Karpas-422 (cell line): ENCODE measurements at regions not wholly inside any gene's neighbourhood (a gene's known extent, or its start where the extent isn't known, plus 50 kb on each side); places are given as distances from the start of the nearest gene placed in this dataset.
"Not testable (repeated sequence)": the region's sequence is repeated elsewhere in the genome, so short reads cannot be mapped to it uniquely, and the experiment has no call there.

Experiments used
- DNase-seq: peaks from one replicate; pipeline ENCODE4 v3.0.0-alpha.2; 2015
- H2AFZ ChIP-seq: fragments of 200-600 bp; sonication (generic); 2 replicates; pipeline ENCODE4 v1.6.1; 2014; ENCODE audit warnings: antibody characterized with exemption, low read length, mixed read lengths
- H3K27ac ChIP-seq: fragments of 200-600 bp; sonication (generic); 2 replicates; pipeline ENCODE4 v1.5.1; 2014; ENCODE audit warnings: mild to moderate bottlenecking, low read length, moderate library complexity
- H3K27me3 ChIP-seq: fragments of 200-600 bp; sonication (generic); 2 replicates; pipeline ENCODE4 v1.6.1; 2014; ENCODE audit warnings: low read length, mixed read lengths
- H3K36me3 ChIP-seq: fragments of 200-600 bp; sonication (generic); 2 replicates; pipeline ENCODE4 v1.6.1; 2014; ENCODE audit warnings: low read length, mixed read lengths; ENCODE audit not compliant: insufficient read depth
- H3K4me1 ChIP-seq: fragments of 200-600 bp; sonication (generic); 2 replicates; pipeline ENCODE4 v1.6.1; 2014; ENCODE audit warnings: mild to moderate bottlenecking, low read length, mixed read lengths
- H3K4me2 ChIP-seq: fragments of 200-600 bp; sonication (generic); 2 replicates; pipeline ENCODE4 v1.6.1; 2014; ENCODE audit warnings: low read length, low read depth, mild to moderate bottlenecking; ENCODE audit not compliant: poor library complexity, severe bottlenecking
- H3K4me3 ChIP-seq: fragments of 200-600 bp; sonication (generic); 2 replicates; pipeline ENCODE4 v1.5.1; 2014; ENCODE audit warnings: mild to moderate bottlenecking, antibody characterized with exemption, low read length, mixed read lengths
- H3K79me2 ChIP-seq: fragments of 200-600 bp; sonication (generic); 2 replicates; pipeline ENCODE4 v1.6.1; 2014; ENCODE audit warnings: mild to moderate bottlenecking, low read length, mixed read lengths
- H3K9ac ChIP-seq: fragments of 200-600 bp; sonication (generic); 2 replicates; pipeline ENCODE4 v1.6.0; 2014; ENCODE audit warnings: low read length
- H3K9me2 ChIP-seq: fragments of 200-600 bp; sonication (generic), shearing (Covaris generic); replicated peaks from 2 replicates; pipeline ENCODE4 v1.6.0; 2014; ENCODE audit warnings: mild to moderate bottlenecking, low read length, moderate library complexity; ENCODE audit not compliant: insufficient read depth
- H3K9me3 ChIP-seq: fragments of 300-700, 200-600 bp; sonication (generic); 2 replicates; pipeline ENCODE4 v1.6.1; 2014; ENCODE audit warnings: low read length, mixed read lengths
- H4K20me1 ChIP-seq: fragments of 200-600 bp; sonication (generic); 2 replicates; pipeline ENCODE4 v1.6.1; 2014; ENCODE audit warnings: mild to moderate bottlenecking, antibody characterized with exemption, low read length, low read depth; ENCODE audit not compliant: insufficient read depth

- H3K36me3 ChIP-seq = no peaks in the 10 kb centered on the region
- H3K79me2 ChIP-seq = no peaks in the 10 kb centered on the region
- no peak overlapping the region for H3K9ac ChIP-seq
- peaks cover 2% of the 10 kb centered on the region; the same call in 1 of the 2 replicates for H3K9me3 ChIP-seq
- H3K27ac ChIP-seq = no peak overlapping the region
- no peak overlapping the region for H2AFZ ChIP-seq
- no peaks in the 10 kb centered on the region for H4K20me1 ChIP-seq
- no peaks in the 10 kb centered on the region for H3K27me3 ChIP-seq
- no peaks in the 10 kb centered on the region for H3K9me2 ChIP-seq
- H3K4me3 ChIP-seq = no peak overlapping the region
- no peaks in the 10 kb centered on the region for H3K4me1 ChIP-seq
- no peak overlapping the region for H3K4me2 ChIP-seq
- no peak for DNase-seq
Measured at GRCh38 chrX:138788771-138789170, 77.3 kb upstream of the FGF13 start.

- not testable (repeated sequence) for H2AFZ ChIP-seq, H3K36me3 ChIP-seq, H3K27me3 ChIP-seq, H3K4me3 ChIP-seq, DNase-seq, H3K9me3 ChIP-seq, H3K9ac ChIP-seq, H3K9me2 ChIP-seq, H3K79me2 ChIP-seq, H3K27ac ChIP-seq, H3K4me2 ChIP-seq, H4K20me1 ChIP-seq, H3K4me1 ChIP-seq
Measured at GRCh38 chrX:138778576-138778909, 67.0 kb upstream of the FGF13 start.

GRCh38 chrX:138777908-138778575 is 66.5 kb upstream of the FGF13 start:
- H3K27ac ChIP-seq, H3K4me3 ChIP-seq, DNase-seq, H3K27me3 ChIP-seq, H3K9me2 ChIP-seq, H3K9me3 ChIP-seq, H3K9ac ChIP-seq, H4K20me1 ChIP-seq, H3K4me2 ChIP-seq, H3K4me1 ChIP-seq, H2AFZ ChIP-seq, H3K36me3 ChIP-seq, H3K79me2 ChIP-seq: not testable (repeated sequence)

GRCh38 chrX:138777230-138777629 is 65.7 kb upstream of the FGF13 start:
- H3K27ac ChIP-seq = no peak overlapping the region
- no peaks in the 10 kb centered on the region for H3K36me3 ChIP-seq
- no peaks in the 10 kb centered on the region for H4K20me1 ChIP-seq
- H3K4me3 ChIP-seq = no peak overlapping the region
- no peaks in the 10 kb centered on the region for H3K9me2 ChIP-seq
- no peak overlapping the region for H3K4me2 ChIP-seq
- DNase-seq = no peak
- no peaks in the 10 kb centered on the region for H3K4me1 ChIP-seq
- no peaks in the 10 kb centered on the region for H3K9me3 ChIP-seq
- H3K27me3 ChIP-seq = no peaks in the 10 kb centered on the region
- H3K9ac ChIP-seq = no peak overlapping the region
- no peak overlapping the region for H2AFZ ChIP-seq
- no peaks in the 10 kb centered on the region for H3K79me2 ChIP-seq

GRCh38 chrX:138775517-138775916 is 64.0 kb upstream of the FGF13 start:
- no peak overlapping the region for H3K27ac ChIP-seq
- no peaks in the 10 kb centered on the region for H3K4me1 ChIP-seq
- DNase-seq = peak; percentile 70
- H3K36me3 ChIP-seq = no peaks in the 10 kb centered on the region
- no peaks in the 10 kb centered on the region for H3K79me2 ChIP-seq
- H2AFZ ChIP-seq = no peak overlapping the region
- no peaks in the 10 kb centered on the region for H3K9me2 ChIP-seq
- no peaks in the 10 kb centered on the region for H3K27me3 ChIP-seq
- H3K4me2 ChIP-seq = no peak overlapping the region
- H3K9ac ChIP-seq = no peak overlapping the region
- H4K20me1 ChIP-seq = no peaks in the 10 kb centered on the region
- no peak overlapping the region for H3K4me3 ChIP-seq
- no peaks in the 10 kb centered on the region for H3K9me3 ChIP-seq

- Histone ChIP-seq H3K9me2 (no peaks in the 10 kb centered on the region), H3K36me3 (no peaks in the 10 kb centered on the region), H3K27me3 (no peaks in the 10 kb centered on the region), H3K4me2 (no peak overlapping the region), H3K9ac (no peak overlapping the region), H4K20me1 (no peaks in the 10 kb centered on the region), H3K9me3 (no peaks in the 10 kb centered on the region), H3K79me2 (no peaks in the 10 kb centered on the region), H3K27ac (no peak overlapping the region), H3K4me3 (no peak overlapping the region), H2AFZ (no peak overlapping the region), H3K4me1 (no peaks in the 10 kb centered on the region)
- no peak for DNase-seq
Measured at GRCh38 chrX:138771047-138771446, 59.5 kb upstream of the FGF13 start.

- Histone ChIP-seq H3K9me3 (no peaks in the 10 kb centered on the region), H3K27me3 (no peaks in the 10 kb centered on the region), H3K4me3 (no peak overlapping the region), H3K4me2 (no peak overlapping the region), H3K36me3 (no peaks in the 10 kb centered on the region), H3K79me2 (no peaks in the 10 kb centered on the region), H3K9ac (no peak overlapping the region), H2AFZ (no peak overlapping the region), H4K20me1 (no peaks in the 10 kb centered on the region), H3K27ac (no peak overlapping the region), H3K4me1 (no peaks in the 10 kb centered on the region), H3K9me2 (no peaks in the 10 kb centered on the region)
- DNase-seq = no peak
Measured at GRCh38 chrX:138769918-138770317, 58.4 kb upstream of the FGF13 start.

GRCh38 chrX:138765051-138765450 is 53.5 kb upstream of the FGF13 start:
- H3K27ac ChIP-seq = no peak overlapping the region
- no peaks in the 10 kb centered on the region for H4K20me1 ChIP-seq
- no peaks in the 10 kb centered on the region for H3K27me3 ChIP-seq
- no peaks in the 10 kb centered on the region for H3K79me2 ChIP-seq
- no peaks in the 10 kb centered on the region for H3K4me1 ChIP-seq
- no peak for DNase-seq
- H3K9ac ChIP-seq = no peak overlapping the region
- H3K9me2 ChIP-seq = no peaks in the 10 kb centered on the region
- no peaks in the 10 kb centered on the region for H3K9me3 ChIP-seq
- no peaks in the 10 kb centered on the region for H3K36me3 ChIP-seq
- no peak overlapping the region for H2AFZ ChIP-seq
- no peak overlapping the region for H3K4me3 ChIP-seq
- H3K4me2 ChIP-seq = no peak overlapping the region

- no peaks in the 10 kb centered on the region for H3K9me2 ChIP-seq
- H3K9ac ChIP-seq = no peak overlapping the region
- no peaks in the 10 kb centered on the region for H3K27me3 ChIP-seq
- no peak overlapping the region for H3K4me2 ChIP-seq
- no peaks in the 10 kb centered on the region for H3K4me1 ChIP-seq
- DNase-seq = no peak
- H2AFZ ChIP-seq = no peak overlapping the region
- H3K36me3 ChIP-seq = no peaks in the 10 kb centered on the region
- H3K9me3 ChIP-seq = no peaks in the 10 kb centered on the region
- no peak overlapping the region for H3K4me3 ChIP-seq
- H4K20me1 ChIP-seq = no peaks in the 10 kb centered on the region
- H3K27ac ChIP-seq = no peak overlapping the region
- H3K79me2 ChIP-seq = no peaks in the 10 kb centered on the region
Measured at GRCh38 chrX:138763761-138764160, 52.2 kb upstream of the FGF13 start.
